SK-N-SH (cell line): ENCODE measurements at regions not wholly inside any gene's neighbourhood (a gene's known extent, or its start where the extent isn't known, plus 50 kb on each side); places are given as distances from the start of the nearest gene placed in this dataset.

Experiments
- CTCF ChIA-PET: fragments of 300-600, 350-600 bp; formaldehyde crosslinking; extraction: SDS; loops from one replicate; lab custom pipeline; 2021; lab: Yijun Ruan, JAX
- POLR2A ChIA-PET: fragments of 350-600 bp; sonication (Branson Sonifier 250); formaldehyde crosslinking; extraction: SDS; loops from one replicate; lab custom pipeline; 2020; ENCODE audit warnings: antibody characterized with exemption, inconsistent platforms; lab: Yijun Ruan, JAX
- DNase-seq: peaks from one replicate; pipeline ENCODE4 v3.0.0; 2012
- H2AFZ ChIP-seq: fragments of 200-600 bp; sonication (generic); 2 replicates; pipeline ENCODE4 v1.8.1; 2016; ENCODE audit warnings: antibody characterized with exemption, mild to moderate bottlenecking, low read depth
- H3F3A ChIP-seq: fragments of 200-600 bp; sonication (generic); replicated peaks from 2 replicates; pipeline ENCODE3; 2016; ENCODE audit warnings: antibody characterized with exemption, mild to moderate bottlenecking; ENCODE audit not compliant: insufficient read depth
- H3K27ac ChIP-seq, 2 experiments: fragments of 200-500 bp in 1 of 2; fragments of 200-600 bp in 1 of 2; sonication (Bioruptor generic) in 1 of 2; sonication (generic), shearing (Covaris generic) in 1 of 2; 2 replicates each; pipeline versions ENCODE4 v1.5.1 to v1.6.1; 2014 to 2016; ENCODE audit warnings: low read depth in 2 of 2, inconsistent platforms in 1 of 2, low read length in 1 of 2, mild to moderate bottlenecking in 1 of 2, mixed read lengths in 1 of 2
- H3K27me3 ChIP-seq: fragments of 200-600 bp; sonication (generic), shearing (Covaris generic); 2 replicates; pipeline ENCODE4 v1.6.1; 2016; ENCODE audit warnings: mixed run types; ENCODE audit not compliant: insufficient read depth
- H3K36me3 ChIP-seq, 2 experiments: fragments of 200-500 bp in 1 of 2; fragments of 200-600 bp in 1 of 2; sonication (Bioruptor generic) in 1 of 2; sonication (generic) in 1 of 2; replicated peaks in 1 of 2; 2 replicates each; pipeline versions ENCODE3 to v1.5.1; 2014 to 2016; ENCODE audit warnings: low read length in 1 of 2, mild to moderate bottlenecking in 1 of 2; ENCODE audit not compliant: insufficient read depth in 2 of 2, control insufficient read depth in 1 of 2
- H3K4me1 ChIP-seq, 2 experiments: fragments of 200-500 bp in 1 of 2; fragments of 200-600 bp in 1 of 2; sonication (Bioruptor generic) in 1 of 2; sonication (generic), shearing (Covaris generic) in 1 of 2; 2 replicates each; pipeline versions ENCODE4 v1.5.1 to v1.6.1; 2014 to 2016; ENCODE audit warnings: low read depth in 1 of 2, low read length in 1 of 2, mixed run types in 1 of 2; ENCODE audit not compliant: insufficient read depth in 2 of 2, control insufficient read depth in 1 of 2
- H3K4me2 ChIP-seq: fragments of 200-600 bp; sonication (generic), shearing (Covaris generic); 2 replicates; pipeline ENCODE4 v1.6.1; 2017; ENCODE audit warnings: mixed run types
- H3K4me3 ChIP-seq, 2 experiments: fragments of 200-500 bp in 1 of 2; fragments of 200-600 bp in 1 of 2; sonication (Bioruptor generic) in 1 of 2; sonication (generic), shearing (Covaris generic) in 1 of 2; 2 replicates each; pipeline versions ENCODE4 v1.5.1 to v1.8.1; 2014 to 2016; ENCODE audit warnings: low read depth in 2 of 2, inconsistent platforms in 1 of 2, low read length in 1 of 2, mild to moderate bottlenecking in 1 of 2, mixed read lengths in 1 of 2, moderate library complexity in 1 of 2
- H3K79me2 ChIP-seq: fragments of 200-600 bp; sonication (generic); 2 replicates; pipeline ENCODE4 v1.8.1; 2017; ENCODE audit warnings: mild to moderate bottlenecking; ENCODE audit not compliant: insufficient read depth
- H3K9ac ChIP-seq: fragments of 200-600 bp; sonication (generic); 2 replicates; pipeline ENCODE4 v1.6.1; 2017; ENCODE audit warnings: mixed run types
- H3K9me2 ChIP-seq: fragments of 200-600 bp; sonication (generic); 2 replicates; pipeline ENCODE4 v1.6.1; 2017; ENCODE audit warnings: mixed run types
- H3K9me3 ChIP-seq: fragments of 200-600 bp; sonication (generic); 2 replicates; pipeline ENCODE4 v1.6.1; 2017; ENCODE audit warnings: mixed run types, mild to moderate bottlenecking, moderate library complexity
- H4K20me1 ChIP-seq: fragments of 200-600 bp; sonication (generic); 2 replicates; pipeline ENCODE4 v1.6.1; 2017; ENCODE audit warnings: mild to moderate bottlenecking, mixed run types; ENCODE audit not compliant: insufficient read depth
- CTCF ChIP-seq: fragments of 200-600 bp; sonication (generic); IDR thresholded peaks from 2 replicates; pipeline ENCODE4 v1.6.1; 2017; ENCODE audit warnings: antibody characterized with exemption, mild to moderate bottlenecking, moderate library complexity
- ELF1 ChIP-seq: IDR thresholded peaks from 2 replicates; pipeline ENCODE4 v1.4.0; 2012
- EP300 ChIP-seq, 2 experiments: IDR thresholded peaks; 2 replicates each; pipeline versions ENCODE4 v1.4.0 to v1.6.1; 2012; ENCODE audit warnings: borderline replicate concordance in 1 of 2, low read depth in 1 of 2, low read length in 1 of 2
- FOXJ3 ChIP-seq: sonication (generic); formaldehyde crosslinking; IDR thresholded peaks from 2 replicates; pipeline ENCODE4 v1.5.1; 2020; ENCODE audit warnings: mild to moderate bottlenecking, missing genetic modification reagents
- GABPA ChIP-seq: IDR thresholded peaks from 2 replicates; pipeline ENCODE4 v1.4.0; 2012; ENCODE audit warnings: low read depth, mild to moderate bottlenecking
- GATA2 ChIP-seq: sonication (generic); formaldehyde crosslinking; IDR thresholded peaks from 2 replicates; pipeline ENCODE4 v1.5.0; 2020; ENCODE audit warnings: mild to moderate bottlenecking, missing genetic modification reagents
- JUND ChIP-seq: IDR thresholded peaks from 2 replicates; pipeline ENCODE4 v1.4.0; 2012
- MEF2A ChIP-seq: IDR thresholded peaks from 2 replicates; pipeline ENCODE4 v1.4.0; 2012; ENCODE audit warnings: low read depth, borderline replicate concordance
- MXI1 ChIP-seq: IDR thresholded peaks from 2 replicates; pipeline ENCODE4 v1.6.1; 2012; ENCODE audit warnings: mild to moderate bottlenecking, low read depth, low read length, improper control_type of control experiment
- PBX3 ChIP-seq: IDR thresholded peaks from 2 replicates; pipeline ENCODE4; 2012
- RAD21 ChIP-seq: IDR thresholded peaks from 2 replicates; pipeline ENCODE4 v1.6.1; 2012; ENCODE audit warnings: mild to moderate bottlenecking, low read length
- REST ChIP-seq: IDR thresholded peaks from 2 replicates; pipeline ENCODE4 v1.6.1; 2012; ENCODE audit warnings: mild to moderate bottlenecking, low read depth, low read length, moderate library complexity
- SIN3A ChIP-seq: IDR thresholded peaks from 2 replicates; pipeline ENCODE4 v1.6.1; 2012; ENCODE audit warnings: low read depth, mild to moderate bottlenecking, low read length, moderate library complexity, borderline replicate concordance
- SMC3 ChIP-seq: IDR thresholded peaks from 2 replicates; pipeline ENCODE4 v1.6.1; 2012; ENCODE audit warnings: low read depth, low read length, improper control_type of control experiment
- TEAD4 ChIP-seq: IDR thresholded peaks from 2 replicates; pipeline ENCODE4 v1.4.0; 2012; ENCODE audit warnings: mild to moderate bottlenecking, borderline replicate concordance; ENCODE audit not compliant: insufficient read depth
- USF2 ChIP-seq: fragments of 150-350 bp; IDR thresholded peaks from 2 replicates; pipeline ENCODE4 v1.6.1; 2017; ENCODE audit warnings: antibody characterized with exemption, low read length, low read depth, borderline replicate concordance
- YY1 ChIP-seq: IDR thresholded peaks from 2 replicates; pipeline ENCODE4 v1.4.0; 2012; ENCODE audit warnings: low read depth, mild to moderate bottlenecking
- WGBS: methylation state at CpG from one replicate; pipeline ENCODE4 v1.1.6; 2017; ENCODE audit warnings: low lambda C conversion rate; 5-methylcytosine and 5-hydroxymethylcytosine counted together
- TF ChIP-seq, protein P1 (sequence below): IDR thresholded peaks from 2 replicates; pipeline ENCODE4 v1.4.0; 2012; ENCODE audit warnings: low read depth, borderline replicate concordance

GRCh38 chr10:90417476-90418210 lies 440.2 kb downstream of the HTR7 start:
- H3K9me3 ChIP-seq, result no peaks in the 10 kb centered on the region
- ChIA-PET POLR2A (no interaction called here), CTCF (no interaction called here)
- H3K9me2 ChIP-seq, result no peaks in the 10 kb centered on the region
- no peak overlapping the region for H3K4me3 ChIP-seq
- peaks cover 6% of the 10 kb centered on the region for H3F3A ChIP-seq
- no peak overlapping the region for H2AFZ ChIP-seq
- TF ChIP-seq SMC3 (no peak), PBX3 (no peak), JUND (no peak), CTCF (no peak), TEAD4 (no peak), GABPA (no peak), YY1 (no peak), EP300 (IDR thresholded peaks at IDR 0.05; ENCODE audit: borderline replicate concordance in 1 of 2, low read depth in 1 of 2, low read length in 1 of 2) (no peak), GATA2 (CRISPR knock-in tag) (no peak), FOXJ3 (no peak), SIN3A (no peak), MXI1 (no peak), USF2 (no peak), REST (no peak), ELF1 (no peak), RAD21 (no peak), MEF2A (no peak)
- TF ChIP-seq, protein P1, sequence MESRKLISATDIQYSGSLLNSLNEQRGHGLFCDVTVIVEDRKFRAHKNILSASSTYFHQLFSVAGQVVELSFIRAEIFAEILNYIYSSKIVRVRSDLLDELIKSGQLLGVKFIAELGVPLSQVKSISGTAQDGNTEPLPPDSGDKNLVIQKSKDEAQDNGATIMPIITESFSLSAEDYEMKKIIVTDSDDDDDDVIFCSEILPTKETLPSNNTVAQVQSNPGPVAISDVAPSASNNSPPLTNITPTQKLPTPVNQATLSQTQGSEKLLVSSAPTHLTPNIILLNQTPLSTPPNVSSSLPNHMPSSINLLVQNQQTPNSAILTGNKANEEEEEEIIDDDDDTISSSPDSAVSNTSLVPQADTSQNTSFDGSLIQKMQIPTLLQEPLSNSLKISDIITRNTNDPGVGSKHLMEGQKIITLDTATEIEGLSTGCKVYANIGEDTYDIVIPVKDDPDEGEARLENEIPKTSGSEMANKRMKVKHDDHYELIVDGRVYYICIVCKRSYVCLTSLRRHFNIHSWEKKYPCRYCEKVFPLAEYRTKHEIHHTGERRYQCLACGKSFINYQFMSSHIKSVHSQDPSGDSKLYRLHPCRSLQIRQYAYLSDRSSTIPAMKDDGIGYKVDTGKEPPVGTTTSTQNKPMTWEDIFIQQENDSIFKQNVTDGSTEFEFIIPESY, result no peak
- no peak overlapping the region for H3K27ac ChIP-seq
- no peaks in the 10 kb centered on the region for H4K20me1 ChIP-seq
- no peaks in the 10 kb centered on the region for H3K79me2 ChIP-seq
- H3K27me3 ChIP-seq, result no peaks in the 10 kb centered on the region; the same call in 1 of the 2 replicates
- WGBS, result 8% methylated on average over 2 of the region's 2 CpGs
- no peak overlapping the region for H3K9ac ChIP-seq
- H3K36me3 ChIP-seq, result no peaks in the 10 kb centered on the region
- no peaks in the 10 kb centered on the region for H3K4me1 ChIP-seq
- H3K4me2 ChIP-seq, result no peak overlapping the region
- no peak for DNase-seq
